MG63 (cell line): ENCODE measurements at regions not wholly inside any gene's neighbourhood (a gene's known extent, or its start where the extent isn't known, plus 50 kb on each side); places are given as distances from the start of the nearest gene placed in this dataset.
A peak's percentile ranks its signal among the peaks of the same experiment; 100 is the strongest.

Source experiments
- DNase-seq: peaks from one replicate; pipeline ENCODE4 v3.0.0-alpha.2; 2020
- H3K27me3 ChIP-seq: fragments of 250-450 bp; sonication (Bioruptor Pico); 2 replicates; pipeline ENCODE4 v1.5.1; 2020; ENCODE audit warnings: mild to moderate bottlenecking, moderate library complexity
- H3K36me3 ChIP-seq: fragments of 250-450 bp; sonication (Bioruptor Pico); 2 replicates; pipeline ENCODE4 v1.5.1; 2020; ENCODE audit warnings: mild to moderate bottlenecking, moderate library complexity
- H3K4me3 ChIP-seq: fragments of 250-450 bp; sonication (Bioruptor Pico); 2 replicates; pipeline ENCODE4 v1.5.1; 2020; ENCODE audit warnings: mild to moderate bottlenecking, moderate library complexity
- H3K9me3 ChIP-seq: fragments of 250-450 bp; sonication (Bioruptor Pico); 2 replicates; pipeline ENCODE4 v1.5.1; 2020; ENCODE audit warnings: mild to moderate bottlenecking, moderate library complexity

DNA sequence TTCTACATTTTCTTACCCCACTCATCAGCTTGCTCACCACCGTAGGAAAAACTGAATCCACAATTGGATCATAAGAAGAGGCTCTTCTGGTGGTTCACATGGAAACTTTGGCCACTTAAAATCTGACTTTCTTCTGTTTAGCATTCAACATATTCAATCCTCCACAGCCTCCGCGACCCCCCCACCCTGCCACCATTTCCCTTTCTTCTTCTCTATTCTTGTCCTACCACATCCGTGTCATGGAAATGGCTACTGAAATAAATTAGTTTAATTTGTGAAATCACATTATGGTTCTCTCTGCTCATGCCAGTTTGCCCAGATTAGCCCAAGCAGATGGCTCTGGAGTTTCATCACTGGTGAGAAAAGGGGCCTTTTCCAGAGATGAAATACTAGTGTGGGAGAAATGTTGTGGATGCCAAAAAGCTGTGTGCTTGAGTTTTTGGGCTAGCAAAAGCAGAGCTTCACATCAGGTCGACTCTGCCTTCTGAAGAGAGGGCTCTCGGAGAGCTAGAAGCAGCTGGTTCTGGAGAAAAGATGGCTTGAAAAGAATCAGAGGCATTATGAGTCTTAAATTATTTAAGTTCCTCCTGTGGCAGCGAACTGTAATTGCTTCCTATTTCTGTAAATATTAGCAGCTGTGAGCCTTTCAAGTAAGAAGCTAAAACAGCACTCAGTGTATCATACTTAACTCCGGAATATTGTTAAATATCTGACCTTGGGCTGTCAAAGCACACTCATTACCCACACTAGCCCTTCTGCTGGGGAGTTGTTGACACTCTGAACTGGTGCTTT is 107.1 kb downstream of the MAT2B start:
- H3K4me3 ChIP-seq = no peak overlapping the region
- no peak for DNase-seq
- no peaks in the 10 kb centered on the region for H3K9me3 ChIP-seq
- H3K36me3 ChIP-seq = no peaks in the 10 kb centered on the region
- no peaks in the 10 kb centered on the region for H3K27me3 ChIP-seq

DNA sequence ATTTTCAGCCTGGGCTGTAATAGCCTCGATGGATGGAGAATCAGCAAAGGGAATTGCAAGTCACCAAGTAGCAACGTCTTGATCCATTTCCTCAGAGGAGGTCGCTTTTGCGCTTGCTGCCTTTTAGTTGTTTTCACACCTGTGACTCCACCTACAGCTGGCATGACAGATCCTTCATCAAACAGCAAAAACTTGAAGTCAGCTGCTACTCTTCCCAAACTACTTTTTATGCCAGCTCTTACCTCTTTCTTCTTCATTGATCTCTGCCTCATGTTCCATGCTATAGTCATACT is 107.7 kb downstream of the MAT2B start:
- H3K27me3 ChIP-seq = no peaks in the 10 kb centered on the region
- H3K9me3 ChIP-seq = no peaks in the 10 kb centered on the region
- H3K36me3 ChIP-seq = no peaks in the 10 kb centered on the region
- DNase-seq = no peak
- no peak overlapping the region for H3K4me3 ChIP-seq

DNA sequence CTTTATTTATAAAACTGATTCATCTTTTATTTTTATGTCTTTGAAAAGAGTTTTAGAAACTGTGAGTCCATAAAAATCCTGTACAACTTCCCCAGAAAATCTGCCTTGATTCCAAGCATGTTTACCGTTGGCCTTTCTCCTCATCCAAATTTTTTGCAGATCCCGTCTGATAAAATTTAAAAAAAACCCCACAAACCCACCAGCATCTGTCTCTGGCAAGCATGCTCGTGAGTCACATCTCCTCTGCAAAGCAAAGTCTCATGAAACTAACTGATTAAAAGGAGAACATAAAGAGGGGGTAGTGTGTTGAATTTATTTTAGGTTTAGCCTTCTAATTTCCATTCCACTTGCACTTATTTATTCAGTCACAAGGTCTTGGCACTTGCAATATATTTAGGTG is 109.4 kb downstream of the MAT2B start:
- DNase-seq = peak; percentile 66
- Histone ChIP-seq H3K9me3 (no peaks in the 10 kb centered on the region), H3K36me3 (no peaks in the 10 kb centered on the region), H3K4me3 (no peak overlapping the region), H3K27me3 (0 out of 2 replicates have a peak, but pooled peaks cover 3% of the 10 kb centered on the region)

DNA sequence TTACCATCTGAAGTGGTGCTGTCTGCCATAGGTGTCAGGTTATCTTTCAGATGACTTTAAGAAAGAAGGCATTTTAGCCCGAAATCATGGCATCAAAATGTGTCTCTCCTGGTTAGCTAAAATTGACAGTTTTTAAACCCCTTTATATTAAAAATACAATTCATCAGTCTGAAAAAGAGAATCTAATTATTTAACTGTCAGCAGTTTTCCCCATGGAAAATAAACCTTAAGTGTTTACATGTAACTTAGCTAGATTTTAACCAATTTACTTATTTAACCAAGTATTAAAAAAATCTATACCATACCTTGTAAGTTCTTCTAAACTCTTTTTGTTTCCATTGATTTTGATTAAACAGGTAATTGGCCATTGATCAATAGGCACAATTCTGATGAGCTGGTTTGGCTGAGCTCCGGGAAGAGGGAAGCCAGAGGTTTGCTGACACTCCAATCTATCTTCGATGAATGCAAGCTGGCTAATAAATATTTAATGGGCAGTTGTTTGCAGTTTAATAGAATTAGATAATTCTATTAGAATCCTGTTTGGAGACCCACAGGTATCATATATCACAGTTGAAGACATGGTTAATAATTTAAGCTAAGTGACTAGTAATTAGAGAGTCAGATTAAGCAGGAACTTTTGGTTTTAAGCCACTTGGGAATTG is 114.0 kb downstream of the MAT2B start:
- Histone ChIP-seq H3K9me3 (no peaks in the 10 kb centered on the region), H3K36me3 (no peaks in the 10 kb centered on the region), H3K27me3 (0 out of 2 replicates have a peak, but pooled peaks cover 3% of the 10 kb centered on the region), H3K4me3 (no peak overlapping the region)
- no peak for DNase-seq

DNA sequence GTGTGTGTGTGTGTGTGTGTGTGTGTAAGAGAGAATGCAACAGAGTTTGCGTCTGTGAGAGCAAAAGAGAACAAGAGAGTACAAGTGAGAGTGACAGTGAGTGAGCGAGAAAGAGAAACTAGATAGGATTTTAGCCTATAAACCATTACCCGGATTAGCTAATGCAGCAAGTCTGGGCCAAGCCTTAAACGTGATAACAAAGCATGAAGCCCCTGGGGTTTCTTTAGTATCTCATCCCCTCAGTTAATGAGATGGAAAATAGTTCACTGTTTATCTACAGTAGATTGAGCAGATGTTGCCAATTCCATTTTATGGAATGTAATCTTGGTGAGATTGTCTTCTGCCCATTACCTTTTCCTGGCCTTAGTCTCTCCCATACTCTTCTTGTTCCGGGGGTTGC is 114.5 kb downstream of the MAT2B start:
- DNase-seq = no peak

DNA sequence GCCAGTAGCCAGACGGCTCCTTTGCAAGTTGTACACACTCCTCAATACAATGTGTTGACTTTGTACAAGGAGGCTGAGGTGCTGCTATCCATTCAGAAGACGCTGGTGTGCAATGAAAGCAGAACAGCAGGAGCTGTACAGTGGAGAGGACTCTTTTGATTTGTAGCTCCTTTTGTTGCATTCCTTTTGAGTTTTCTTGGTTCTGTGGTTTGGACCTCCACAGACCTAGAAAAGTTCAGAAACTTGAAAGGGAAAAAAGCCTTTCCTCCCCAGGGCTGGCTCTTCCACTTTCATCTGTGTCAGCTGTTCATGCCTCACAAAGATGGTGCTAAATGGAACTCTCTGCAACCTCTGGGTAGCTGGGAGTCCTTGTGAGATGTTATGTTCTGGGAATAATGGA is 117.4 kb downstream of the MAT2B start:
- 0 out of 2 replicates have a peak, but pooled peaks cover 3% of the 10 kb centered on the region for H3K27me3 ChIP-seq

More for the DNA sequence above, 114.5 kb downstream of the MAT2B start:
- 0 out of 2 replicates have a peak, but pooled peaks cover 3% of the 10 kb centered on the region for H3K27me3 ChIP-seq
- no peaks in the 10 kb centered on the region for H3K9me3 ChIP-seq
- no peak overlapping the region for H3K4me3 ChIP-seq
- H3K36me3 ChIP-seq = no peaks in the 10 kb centered on the region

DNA sequence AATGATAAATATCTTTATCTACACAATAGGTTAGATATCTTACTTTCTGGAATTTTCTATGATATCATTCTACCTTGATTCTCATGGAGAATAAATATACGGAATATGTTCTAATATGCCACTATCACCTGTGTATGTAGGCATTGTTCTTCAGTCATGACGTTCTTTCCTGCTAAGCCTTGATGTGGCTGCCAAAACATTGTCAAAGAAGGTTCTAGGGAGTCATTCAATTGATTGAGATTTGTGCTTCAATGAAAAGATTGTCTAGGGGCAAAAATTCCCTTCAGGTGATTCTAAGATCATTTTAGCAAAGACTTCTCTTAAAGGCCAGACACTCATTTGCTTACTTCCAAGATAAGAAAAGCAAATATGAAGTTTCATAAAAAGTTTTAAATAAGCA is 118.1 kb downstream of the MAT2B start:
- Histone ChIP-seq H3K9me3 (no peaks in the 10 kb centered on the region), H3K36me3 (no peaks in the 10 kb centered on the region), H3K4me3 (no peak overlapping the region), H3K27me3 (0 out of 2 replicates have a peak, but pooled peaks cover 2% of the 10 kb centered on the region)
- DNase-seq = no peak

More for the DNA sequence above, 117.4 kb downstream of the MAT2B start:
- H3K36me3 ChIP-seq = no peaks in the 10 kb centered on the region
- no peak overlapping the region for H3K4me3 ChIP-seq
- no peaks in the 10 kb centered on the region for H3K9me3 ChIP-seq
- no peak for DNase-seq

DNA sequence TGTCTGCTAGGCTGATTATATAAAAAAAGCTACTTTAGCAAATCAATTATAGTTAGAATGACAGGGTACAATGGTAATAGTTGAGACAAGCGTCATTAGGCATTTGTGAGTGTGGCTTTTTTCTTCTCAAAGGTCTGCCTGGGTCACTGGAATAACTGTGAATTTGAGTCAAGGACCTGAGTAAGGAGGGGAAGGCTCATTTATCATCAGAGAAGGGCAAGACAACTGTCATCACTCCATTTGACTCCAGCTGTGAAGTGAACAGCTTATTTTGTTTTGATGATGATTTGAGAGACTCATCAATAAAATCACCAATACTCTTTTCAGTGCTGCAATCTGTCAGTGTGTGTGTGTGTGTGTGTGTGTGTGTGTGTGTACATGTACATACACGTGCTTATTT is 118.6 kb downstream of the MAT2B start:
- no peak overlapping the region for H3K4me3 ChIP-seq
- DNase-seq = no peak

DNA sequence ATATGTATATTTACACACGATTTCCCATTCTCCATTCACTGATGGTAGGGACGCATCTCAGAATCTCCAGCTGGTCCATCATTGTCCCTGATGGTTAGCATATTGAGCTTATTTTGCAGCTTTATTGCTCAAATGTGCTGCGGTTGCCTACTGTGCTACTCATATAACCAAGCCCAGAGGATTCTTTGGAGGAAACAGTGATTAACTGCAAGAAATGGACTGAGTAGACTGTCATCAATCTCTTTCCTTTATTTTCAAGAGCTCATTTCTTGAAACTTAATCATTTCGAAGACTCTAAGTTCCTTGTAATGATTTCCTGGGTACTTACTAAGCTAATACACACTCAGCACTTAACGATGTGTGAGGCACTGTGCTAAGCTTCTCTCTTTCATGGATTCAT is 119.0 kb downstream of the MAT2B start:
- H3K9me3 ChIP-seq = no peaks in the 10 kb centered on the region
- no peaks in the 10 kb centered on the region for H3K36me3 ChIP-seq
- H3K4me3 ChIP-seq = no peak overlapping the region
- DNase-seq = no peak
- H3K27me3 ChIP-seq = no peaks in the 10 kb centered on the region

More for the DNA sequence above, 118.6 kb downstream of the MAT2B start:
- H3K9me3 ChIP-seq = no peaks in the 10 kb centered on the region
- H3K36me3 ChIP-seq = no peaks in the 10 kb centered on the region
- H3K27me3 ChIP-seq = no peaks in the 10 kb centered on the region

DNA sequence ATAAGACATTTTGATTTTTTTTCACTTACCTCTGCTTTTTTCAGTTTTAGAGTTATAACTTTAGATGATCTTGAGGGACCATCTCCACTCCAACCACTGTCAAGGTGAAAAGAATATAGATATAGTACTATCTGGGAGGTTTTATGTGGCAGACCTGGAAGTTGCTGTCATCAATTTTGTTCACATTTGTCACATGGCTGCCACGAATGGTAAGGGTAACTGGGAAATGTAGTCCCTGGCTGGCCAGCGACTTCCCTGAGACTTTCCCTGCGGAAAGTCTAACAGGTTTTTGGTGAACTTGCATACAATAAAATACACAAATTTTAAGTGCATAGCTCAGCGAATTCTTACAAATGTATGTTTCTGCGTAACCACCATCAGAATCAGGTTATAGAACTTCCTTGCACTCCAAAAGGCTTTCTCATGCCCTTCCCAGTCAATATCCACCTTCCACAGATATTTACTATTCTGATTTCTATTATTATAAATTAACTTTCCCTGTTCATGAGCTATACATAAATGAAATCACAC is 121.5 kb downstream of the MAT2B start:
- no peak for DNase-seq
- H3K27me3 ChIP-seq = no peaks in the 10 kb centered on the region
- H3K4me3 ChIP-seq = no peak overlapping the region
- no peaks in the 10 kb centered on the region for H3K9me3 ChIP-seq
- no peaks in the 10 kb centered on the region for H3K36me3 ChIP-seq

DNA sequence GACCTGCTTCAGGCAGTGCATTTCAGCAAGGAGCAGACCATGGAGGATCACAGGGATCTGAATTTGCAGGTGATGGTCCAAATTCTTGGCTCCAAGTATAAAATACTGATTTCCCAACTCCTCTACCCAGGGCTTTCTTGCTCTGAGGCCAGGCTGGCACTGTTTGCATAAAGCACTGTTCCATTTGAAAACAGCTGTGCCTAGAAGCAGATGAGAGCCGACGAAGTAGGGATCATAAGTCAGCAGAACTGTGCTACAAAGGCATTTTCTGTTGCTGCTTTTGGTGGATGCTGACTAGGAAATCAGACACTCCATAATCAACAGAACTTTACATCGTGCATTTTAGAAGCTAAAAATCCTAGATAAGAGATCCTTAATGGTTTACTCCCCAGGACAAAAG is 126.4 kb downstream of the MAT2B start:
- H3K9me3 ChIP-seq = no peaks in the 10 kb centered on the region
- H3K4me3 ChIP-seq = no peak overlapping the region
- no peak for DNase-seq
- H3K36me3 ChIP-seq = no peaks in the 10 kb centered on the region
- no peaks in the 10 kb centered on the region for H3K27me3 ChIP-seq

DNA sequence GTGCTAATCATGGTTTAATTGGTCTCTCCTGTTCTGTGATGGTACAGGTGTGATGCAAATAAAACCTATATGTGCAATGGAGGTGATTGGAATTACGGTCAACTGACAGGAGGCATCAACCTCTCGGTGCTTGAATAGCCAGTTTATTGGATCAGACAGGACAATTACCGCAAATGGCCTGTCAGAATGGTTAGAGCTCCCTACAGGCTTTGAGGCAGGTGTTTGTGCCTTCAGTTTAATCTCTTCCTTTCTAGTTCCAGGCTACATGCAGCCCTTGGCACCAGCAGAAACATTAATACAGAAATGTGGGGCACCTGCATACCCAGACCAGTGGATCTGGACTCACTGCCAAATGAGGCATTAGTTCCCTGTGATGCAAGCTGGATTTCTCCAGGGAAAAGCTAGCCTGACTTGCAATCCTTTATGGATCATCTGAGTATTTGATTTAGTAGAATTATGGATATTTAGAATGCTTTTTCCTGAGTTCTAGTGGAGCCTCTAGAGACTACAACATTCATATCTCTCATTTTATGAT is 128.6 kb downstream of the MAT2B start:
- no peak for DNase-seq

DNA sequence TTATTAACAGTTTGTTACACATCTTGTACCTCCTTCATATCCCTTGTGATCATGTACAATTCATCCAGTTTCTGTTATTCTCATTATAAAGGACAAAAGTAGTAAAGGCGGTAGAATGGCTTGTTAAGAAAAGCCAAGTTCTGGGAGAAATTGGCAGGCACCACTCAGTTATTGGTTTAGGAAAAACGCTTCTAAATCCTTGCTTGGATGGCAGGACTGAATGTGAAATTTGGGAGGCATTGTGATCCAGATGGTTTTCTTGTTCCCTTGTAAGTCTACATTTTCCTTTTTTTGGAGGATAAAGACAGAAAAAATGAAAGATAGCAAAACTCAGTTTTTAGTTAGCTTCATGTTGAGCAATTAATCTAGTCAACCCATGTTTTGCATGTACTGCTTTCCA is 130.2 kb downstream of the MAT2B start:
- no peak for DNase-seq
- Histone ChIP-seq H3K4me3 (no peak overlapping the region), H3K9me3 (no peaks in the 10 kb centered on the region), H3K36me3 (no peaks in the 10 kb centered on the region), H3K27me3 (no peaks in the 10 kb centered on the region)

More for the DNA sequence above, 128.6 kb downstream of the MAT2B start:
- no peaks in the 10 kb centered on the region for H3K36me3 ChIP-seq
- no peak overlapping the region for H3K4me3 ChIP-seq
- H3K9me3 ChIP-seq = no peaks in the 10 kb centered on the region
- no peaks in the 10 kb centered on the region for H3K27me3 ChIP-seq

DNA sequence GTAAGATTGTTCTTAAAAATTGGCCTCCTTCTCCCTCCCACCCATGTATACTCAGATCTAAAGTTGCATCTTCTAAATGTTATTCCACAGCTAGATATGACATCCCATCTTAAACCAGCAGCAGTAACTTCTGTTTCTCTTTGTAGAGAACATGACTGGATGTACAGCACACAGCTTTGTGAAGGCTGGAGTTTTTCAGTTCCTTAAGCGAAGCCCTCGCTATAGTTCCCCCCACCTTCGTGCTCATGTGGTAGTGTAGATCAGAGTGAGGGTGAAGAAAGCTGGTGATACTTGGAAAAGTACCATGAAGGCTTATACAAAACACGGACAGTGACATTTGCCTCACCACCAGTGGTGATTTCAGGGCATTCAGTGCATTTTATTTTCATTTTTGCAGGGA is 137.5 kb downstream of the MAT2B start:
- Histone ChIP-seq H3K9me3 (peaks cover 2% of the 10 kb centered on the region; the same call in 1 of the 2 replicates), H3K36me3 (no peaks in the 10 kb centered on the region), H3K4me3 (no peak overlapping the region), H3K27me3 (no peaks in the 10 kb centered on the region)
- no peak for DNase-seq

DNA sequence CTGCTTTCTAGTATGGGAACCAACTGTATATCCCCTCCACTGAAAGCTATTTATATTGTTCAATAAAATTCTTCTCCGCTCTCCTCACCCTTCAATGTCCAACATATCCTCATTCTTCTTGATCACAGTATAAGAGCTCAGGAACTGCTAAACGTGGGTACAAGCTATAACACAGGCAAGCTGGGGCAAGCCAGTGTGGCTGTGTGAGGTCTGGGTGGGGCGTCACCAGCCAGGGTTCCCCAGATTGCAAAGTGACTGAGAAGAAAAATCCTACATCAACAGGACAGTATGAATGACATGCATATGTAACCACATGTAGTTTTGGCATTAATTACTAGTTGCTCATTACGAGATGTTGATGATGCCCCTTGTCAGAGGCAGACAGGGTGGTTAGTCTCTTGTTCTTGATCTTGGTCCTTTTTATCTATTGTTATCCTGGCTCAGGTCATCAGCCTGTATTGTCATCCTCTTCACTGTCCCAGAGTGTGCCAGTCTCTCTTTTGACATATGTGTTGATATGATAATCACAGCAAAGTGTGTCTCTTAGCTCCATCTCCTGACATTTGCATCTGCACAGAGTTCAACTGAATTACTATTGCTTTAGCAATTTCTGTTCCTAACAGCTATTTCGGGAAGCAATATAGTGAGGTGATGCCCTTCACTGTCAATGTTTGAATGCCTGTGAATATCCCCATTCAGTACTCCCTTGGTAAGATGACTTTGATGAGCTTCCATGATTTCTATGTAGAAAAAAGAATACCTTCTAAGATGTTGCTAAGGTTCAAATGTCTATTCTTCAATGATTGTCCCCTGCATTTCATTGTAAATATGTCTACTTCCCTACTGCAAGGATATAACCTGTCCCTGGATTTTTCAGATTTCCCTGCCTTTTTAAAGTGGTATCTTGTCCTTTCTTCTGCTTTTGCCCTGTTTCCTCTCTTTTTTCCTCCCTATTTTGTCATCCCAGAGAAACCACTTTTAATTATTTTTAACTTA is 140.3 kb downstream of the MAT2B start:
- Histone ChIP-seq H3K9me3 (peaks cover 4% of the 10 kb centered on the region; the same call in 1 of the 2 replicates), H3K27me3 (no peaks in the 10 kb centered on the region), H3K4me3 (no peak overlapping the region), H3K36me3 (no peaks in the 10 kb centered on the region)
- no peak for DNase-seq

DNA sequence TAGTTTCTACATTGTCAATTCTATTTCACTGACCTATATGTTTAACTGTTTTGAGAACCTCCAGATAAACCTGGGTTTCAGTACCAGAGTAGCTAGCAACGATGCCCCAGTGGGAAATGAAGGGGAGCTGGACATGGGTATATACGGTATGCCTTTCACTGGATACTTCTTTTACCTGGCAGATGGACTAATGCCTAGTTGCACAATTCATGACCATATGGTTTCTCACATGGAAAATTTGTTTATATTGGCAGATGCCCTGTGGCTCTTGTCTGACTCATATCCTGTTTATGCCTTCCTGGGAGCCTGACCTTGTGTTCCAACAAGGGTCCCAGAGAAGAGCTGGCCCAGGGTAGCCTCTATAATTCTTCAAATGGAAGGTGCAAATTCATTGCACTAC is 144.1 kb downstream of the MAT2B start:
- DNase-seq = peak; percentile 24
- no peaks in the 10 kb centered on the region for H3K36me3 ChIP-seq
- H3K27me3 ChIP-seq = no peaks in the 10 kb centered on the region
- peaks cover 14% of the 10 kb centered on the region for H3K9me3 ChIP-seq
- no peak overlapping the region for H3K4me3 ChIP-seq
